Tibial artery (tissue), 4 donors: ENCODE measurements at regions not wholly inside any gene's neighbourhood (a gene's known extent, or its start where the extent isn't known, plus 50 kb on each side); places are given as distances from the start of the nearest gene placed in this dataset.

ENCODE experiments used
- DNase-seq, 2 donors: peaks; one replicate each; pipeline ENCODE4 v3.0.0-alpha.2; 2019
- H3K27ac ChIP-seq, 2 donors: fragments of 200-600 bp; sonication (generic) in 1 of 2; 1 replicate in 1 of 2; 2 replicates in 1 of 2; pipeline ENCODE4 v1.5.1; 2018 to 2019; ENCODE audit warnings: mild to moderate bottlenecking in 1 of 2
- H3K27me3 ChIP-seq, 2 donors: fragments of 200-600 bp; sonication (generic) in 1 of 2; one replicate each; pipeline versions ENCODE4 v1.5.1 to v1.6.0; 2016 to 2019
- H3K36me3 ChIP-seq, 3 donors: fragments of 200-600 bp; sonication (generic) in 2 of 3; one replicate each; pipeline ENCODE4 v1.5.1; 2016 to 2019; ENCODE audit warnings: mild to moderate bottlenecking in 2 of 3
- H3K4me1 ChIP-seq, 4 donors: fragments of 200-600 bp; sonication (generic) in 2 of 4; 1 replicate in 3 of 4; 2 replicates in 1 of 4; pipeline ENCODE4 v1.5.1; 2016 to 2019
- H3K4me3 ChIP-seq, 2 donors: fragments of 200-600 bp; sonication (generic) in 1 of 2; 1 replicate in 1 of 2; 2 replicates in 1 of 2; pipeline ENCODE4 v1.5.1; 2018 to 2019; ENCODE audit warnings: mild to moderate bottlenecking in 2 of 2
- H3K9me3 ChIP-seq, 3 donors: fragments of 200-600 bp; sonication (generic) in 1 of 3; one replicate each; pipeline ENCODE4 v1.5.1; 2016 to 2019
- intact Hi-C: fragments of 100-400 bp; cut with DNase I; formaldehyde crosslinking; loops from one replicate; pipeline ENCODE4 v1.15.0; 2023; ENCODE audit warnings: low total_unique reads
- TF ChIP-seq, protein P1 (sequence below), 2 experiments: fragments of 200-600 bp in 1 of 2; fragments of 450-650 bp in 1 of 2; IDR thresholded peaks; one replicate each; pipeline ENCODE4 v1.5.1; 2017 to 2019; ENCODE audit warnings: antibody characterized with exemption in 2 of 2, mild to moderate bottlenecking in 1 of 2, moderate library complexity in 1 of 2

DNA sequence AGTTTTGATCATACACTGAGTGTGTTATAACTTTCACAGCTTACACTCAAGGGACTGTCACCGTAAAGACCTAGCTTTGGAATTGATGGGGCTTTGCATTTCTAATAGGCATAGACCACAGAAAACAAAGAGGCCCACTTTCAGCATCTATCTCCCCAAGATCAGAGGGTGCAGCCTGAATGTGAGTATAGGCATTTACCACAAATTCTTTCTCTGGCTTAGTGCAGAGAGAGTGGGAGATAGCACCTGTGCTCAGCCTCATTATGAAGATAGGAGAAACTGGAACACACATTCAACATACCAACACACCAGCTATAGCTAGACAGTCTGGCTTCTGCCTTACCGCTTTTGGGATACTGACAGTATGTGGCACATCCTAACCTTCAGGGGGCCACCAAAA is 783.4 kb upstream of the GRAMD2B start:
- intact Hi-C loops: no loop called here
- DNase-seq: no peak
- H3K4me1 ChIP-seq: no peaks in the 10 kb centered on the region
- TF ChIP-seq, protein P1, sequence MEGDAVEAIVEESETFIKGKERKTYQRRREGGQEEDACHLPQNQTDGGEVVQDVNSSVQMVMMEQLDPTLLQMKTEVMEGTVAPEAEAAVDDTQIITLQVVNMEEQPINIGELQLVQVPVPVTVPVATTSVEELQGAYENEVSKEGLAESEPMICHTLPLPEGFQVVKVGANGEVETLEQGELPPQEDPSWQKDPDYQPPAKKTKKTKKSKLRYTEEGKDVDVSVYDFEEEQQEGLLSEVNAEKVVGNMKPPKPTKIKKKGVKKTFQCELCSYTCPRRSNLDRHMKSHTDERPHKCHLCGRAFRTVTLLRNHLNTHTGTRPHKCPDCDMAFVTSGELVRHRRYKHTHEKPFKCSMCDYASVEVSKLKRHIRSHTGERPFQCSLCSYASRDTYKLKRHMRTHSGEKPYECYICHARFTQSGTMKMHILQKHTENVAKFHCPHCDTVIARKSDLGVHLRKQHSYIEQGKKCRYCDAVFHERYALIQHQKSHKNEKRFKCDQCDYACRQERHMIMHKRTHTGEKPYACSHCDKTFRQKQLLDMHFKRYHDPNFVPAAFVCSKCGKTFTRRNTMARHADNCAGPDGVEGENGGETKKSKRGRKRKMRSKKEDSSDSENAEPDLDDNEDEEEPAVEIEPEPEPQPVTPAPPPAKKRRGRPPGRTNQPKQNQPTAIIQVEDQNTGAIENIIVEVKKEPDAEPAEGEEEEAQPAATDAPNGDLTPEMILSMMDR (IDR thresholded peaks at IDR 0.05): no peak
- H3K36me3 ChIP-seq: no peaks in the 10 kb centered on the region
- no peak overlapping the region for H3K4me3 ChIP-seq
- no peak overlapping the region for H3K27ac ChIP-seq
- H3K27me3 ChIP-seq: no peaks in the 10 kb centered on the region
- H3K9me3 ChIP-seq: peaks cover 0 to 2% (median 0%) of the 10 kb centered on the region in 3 donors

DNA sequence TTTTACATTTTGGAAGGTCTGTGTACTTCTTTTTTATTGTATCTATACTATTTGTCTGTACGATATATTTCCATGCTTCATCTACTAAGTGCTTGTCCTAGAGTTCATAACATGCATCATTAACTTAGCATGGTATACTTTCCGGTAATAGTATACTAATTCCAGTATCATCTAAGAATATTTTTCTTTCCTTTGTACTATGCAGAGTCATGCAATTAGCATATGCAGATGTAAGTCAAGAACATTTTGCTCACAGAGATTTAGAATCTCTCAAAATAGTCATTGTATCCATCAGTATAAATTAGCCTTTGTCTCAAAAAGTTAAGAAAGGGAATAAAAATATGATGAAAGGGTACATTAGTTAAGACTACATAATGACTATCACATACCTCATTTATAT is 770.4 kb upstream of the GRAMD2B start:
- TF ChIP-seq, protein P1 (IDR thresholded peaks at IDR 0.05): no peak
- Histone ChIP-seq H3K4me1 (no peaks in the 10 kb centered on the region), H3K27ac (no peak overlapping the region), H3K4me3 (no peak overlapping the region), H3K36me3 (no peaks in the 10 kb centered on the region), H3K27me3 (no peaks in the 10 kb centered on the region), H3K9me3 (no peaks in the 10 kb centered on the region)
- DNase-seq: no peak
- intact Hi-C loops: no loop called here

DNA sequence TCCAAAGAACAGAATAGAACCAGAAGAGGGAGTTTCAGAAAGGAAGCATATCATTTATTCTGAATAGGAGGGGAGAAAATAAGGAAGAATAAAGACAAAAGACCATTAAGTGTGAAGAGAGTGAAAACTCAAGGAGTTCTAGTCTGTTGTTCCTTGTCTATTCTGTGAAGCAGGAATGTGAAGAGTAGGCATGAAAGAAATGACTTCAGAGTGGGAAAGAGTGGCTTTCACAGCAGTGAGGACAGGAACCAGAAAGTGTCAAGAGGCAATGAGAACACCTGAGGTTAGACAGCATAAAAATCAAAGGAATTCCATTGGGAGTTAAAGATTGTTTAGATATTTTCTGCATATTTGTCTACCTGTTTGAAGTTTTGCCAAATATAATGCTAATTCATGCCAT is 768.8 kb upstream of the GRAMD2B start:
- intact Hi-C loops: no loop called here
- DNase-seq: no peak
- Histone ChIP-seq H3K9me3 (no peaks in the 10 kb centered on the region), H3K27ac (no peak overlapping the region), H3K4me1 (peaks cover 0 to 5% (median 2%) of the 10 kb centered on the region in 4 donors), H3K36me3 (no peaks in the 10 kb centered on the region), H3K4me3 (no peak overlapping the region), H3K27me3 (no peaks in the 10 kb centered on the region)
- TF ChIP-seq, protein P1 (IDR thresholded peaks at IDR 0.05): no peak

DNA sequence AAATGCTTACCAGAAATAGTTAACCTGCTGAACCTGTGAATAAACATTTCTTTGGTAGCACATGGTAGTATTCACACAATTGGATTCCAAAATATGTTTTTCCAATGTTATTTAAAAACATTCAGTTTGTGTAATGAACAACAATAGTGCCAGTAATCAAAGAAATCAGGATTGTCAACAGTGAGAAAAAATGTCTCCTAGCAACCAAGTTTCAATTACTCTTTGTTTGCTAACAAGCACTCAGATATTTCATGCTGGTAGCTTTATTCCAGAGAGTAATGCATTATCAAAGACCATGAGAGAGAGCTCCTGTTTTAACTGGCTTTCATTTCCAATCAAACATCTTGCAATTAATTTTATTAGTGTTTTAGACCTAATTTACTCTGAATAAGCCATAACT is 768.1 kb upstream of the GRAMD2B start:
- H3K4me3 ChIP-seq: no peak overlapping the region
- no peak for DNase-seq
- no peaks in the 10 kb centered on the region for H3K27me3 ChIP-seq
- intact Hi-C loops: no loop called here
- TF ChIP-seq, protein P1 (IDR thresholded peaks at IDR 0.05): no peak
- H3K9me3 ChIP-seq: no peaks in the 10 kb centered on the region
- no peaks in the 10 kb centered on the region for H3K36me3 ChIP-seq
- H3K27ac ChIP-seq: no peak overlapping the region
- H3K4me1 ChIP-seq: peaks cover 0 to 11% (median 4%) of the 10 kb centered on the region in 4 donors

DNA sequence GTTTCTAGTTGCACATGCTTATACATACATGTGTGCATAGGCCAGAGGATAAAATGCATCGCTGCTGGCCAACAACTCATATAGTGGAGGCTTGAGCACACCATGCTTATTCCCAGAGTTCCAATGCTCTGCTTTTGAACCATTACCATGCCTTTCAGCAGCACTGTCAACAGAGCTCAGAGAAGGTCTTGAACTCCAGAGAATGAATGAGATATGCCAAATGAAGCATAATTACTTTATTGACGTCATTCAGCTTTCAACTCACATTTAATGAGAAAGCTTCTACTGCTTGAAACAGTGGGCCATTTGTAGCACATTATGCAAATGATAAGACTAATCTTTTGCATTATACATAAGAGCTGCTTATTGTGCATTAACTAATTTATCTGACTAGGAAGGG is 765.3 kb upstream of the GRAMD2B start:
- Histone ChIP-seq H3K36me3 (no peaks in the 10 kb centered on the region), H3K27ac (no peak overlapping the region), H3K27me3 (no peaks in the 10 kb centered on the region), H3K4me1 (peaks cover 0 to 12% (median 4%) of the 10 kb centered on the region in 4 donors), H3K4me3 (no peak overlapping the region), H3K9me3 (no peaks in the 10 kb centered on the region)
- intact Hi-C loops: no loop called here
- TF ChIP-seq, protein P1 (IDR thresholded peaks at IDR 0.05): no peak
- DNase-seq: no peak
